ENCODE measurements at regions not wholly inside any gene's neighbourhood (a gene's known extent, or its start where the extent isn't known, plus 50 kb on each side); places are given as distances from the start of the nearest gene placed in this dataset.

DNA sequence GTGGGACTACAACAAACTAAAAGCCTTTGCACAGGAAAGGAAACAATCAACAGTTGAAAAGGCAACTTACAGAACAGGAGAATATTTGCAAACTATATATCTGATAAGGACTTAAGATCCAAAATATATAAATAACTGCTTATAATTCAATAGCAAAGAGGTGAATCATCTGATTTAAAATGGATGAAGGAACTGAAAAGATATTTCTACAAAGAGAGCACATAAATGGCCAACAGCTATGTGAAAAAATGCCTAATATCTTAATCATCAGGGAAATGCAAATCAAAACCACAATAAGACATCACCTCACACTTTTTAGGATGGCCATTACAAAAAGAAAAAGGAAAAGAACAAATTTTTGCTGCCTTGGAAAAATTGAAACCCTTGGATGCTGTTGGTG is 100.4 kb downstream of the LURAP1L start:
- TF ChIP-seq, protein P1, sequence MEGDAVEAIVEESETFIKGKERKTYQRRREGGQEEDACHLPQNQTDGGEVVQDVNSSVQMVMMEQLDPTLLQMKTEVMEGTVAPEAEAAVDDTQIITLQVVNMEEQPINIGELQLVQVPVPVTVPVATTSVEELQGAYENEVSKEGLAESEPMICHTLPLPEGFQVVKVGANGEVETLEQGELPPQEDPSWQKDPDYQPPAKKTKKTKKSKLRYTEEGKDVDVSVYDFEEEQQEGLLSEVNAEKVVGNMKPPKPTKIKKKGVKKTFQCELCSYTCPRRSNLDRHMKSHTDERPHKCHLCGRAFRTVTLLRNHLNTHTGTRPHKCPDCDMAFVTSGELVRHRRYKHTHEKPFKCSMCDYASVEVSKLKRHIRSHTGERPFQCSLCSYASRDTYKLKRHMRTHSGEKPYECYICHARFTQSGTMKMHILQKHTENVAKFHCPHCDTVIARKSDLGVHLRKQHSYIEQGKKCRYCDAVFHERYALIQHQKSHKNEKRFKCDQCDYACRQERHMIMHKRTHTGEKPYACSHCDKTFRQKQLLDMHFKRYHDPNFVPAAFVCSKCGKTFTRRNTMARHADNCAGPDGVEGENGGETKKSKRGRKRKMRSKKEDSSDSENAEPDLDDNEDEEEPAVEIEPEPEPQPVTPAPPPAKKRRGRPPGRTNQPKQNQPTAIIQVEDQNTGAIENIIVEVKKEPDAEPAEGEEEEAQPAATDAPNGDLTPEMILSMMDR (IDR thresholded peaks at IDR 0.05), result no peak
- TF ChIP-seq POLR2A (IDR thresholded peaks at IDR 0.05), result no peak

Measured in adrenal gland (tissue), 5 donors.